ENCODE measurements at regions not wholly inside any gene's neighbourhood (a gene's known extent, or its start where the extent isn't known, plus 50 kb on each side); places are given as distances from the start of the nearest gene placed in this dataset.

DNA sequence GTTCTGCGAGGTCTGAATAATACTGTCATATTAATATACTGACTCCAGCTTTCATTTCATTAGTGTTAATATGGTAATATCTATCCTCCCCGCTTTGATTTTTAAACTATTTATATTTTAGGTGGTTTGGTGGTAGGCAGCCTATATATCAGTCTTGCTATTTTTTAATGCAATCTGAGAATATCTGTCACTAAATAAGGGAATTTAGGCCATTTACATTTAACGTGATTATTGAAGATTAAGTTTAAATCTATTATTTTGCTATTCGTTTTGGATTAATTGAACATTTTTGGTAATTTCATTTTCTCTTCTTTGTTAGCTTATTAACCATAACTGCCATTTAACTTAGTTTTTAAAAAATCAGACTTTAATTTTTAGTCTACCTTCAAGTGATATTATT is 247.7 kb upstream of the PMFBP1 start:
- TF ChIP-seq, protein P1, sequence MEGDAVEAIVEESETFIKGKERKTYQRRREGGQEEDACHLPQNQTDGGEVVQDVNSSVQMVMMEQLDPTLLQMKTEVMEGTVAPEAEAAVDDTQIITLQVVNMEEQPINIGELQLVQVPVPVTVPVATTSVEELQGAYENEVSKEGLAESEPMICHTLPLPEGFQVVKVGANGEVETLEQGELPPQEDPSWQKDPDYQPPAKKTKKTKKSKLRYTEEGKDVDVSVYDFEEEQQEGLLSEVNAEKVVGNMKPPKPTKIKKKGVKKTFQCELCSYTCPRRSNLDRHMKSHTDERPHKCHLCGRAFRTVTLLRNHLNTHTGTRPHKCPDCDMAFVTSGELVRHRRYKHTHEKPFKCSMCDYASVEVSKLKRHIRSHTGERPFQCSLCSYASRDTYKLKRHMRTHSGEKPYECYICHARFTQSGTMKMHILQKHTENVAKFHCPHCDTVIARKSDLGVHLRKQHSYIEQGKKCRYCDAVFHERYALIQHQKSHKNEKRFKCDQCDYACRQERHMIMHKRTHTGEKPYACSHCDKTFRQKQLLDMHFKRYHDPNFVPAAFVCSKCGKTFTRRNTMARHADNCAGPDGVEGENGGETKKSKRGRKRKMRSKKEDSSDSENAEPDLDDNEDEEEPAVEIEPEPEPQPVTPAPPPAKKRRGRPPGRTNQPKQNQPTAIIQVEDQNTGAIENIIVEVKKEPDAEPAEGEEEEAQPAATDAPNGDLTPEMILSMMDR (conservative IDR thresholded peaks at IDR 0.05; ENCODE audit: low read depth, low read length), result no peak
- no peak overlapping the region for H3K4me3 ChIP-seq (ENCODE audit: low read depth, low read length)
- no peak for DNase-seq (ENCODE audit: low read depth)

DNA sequence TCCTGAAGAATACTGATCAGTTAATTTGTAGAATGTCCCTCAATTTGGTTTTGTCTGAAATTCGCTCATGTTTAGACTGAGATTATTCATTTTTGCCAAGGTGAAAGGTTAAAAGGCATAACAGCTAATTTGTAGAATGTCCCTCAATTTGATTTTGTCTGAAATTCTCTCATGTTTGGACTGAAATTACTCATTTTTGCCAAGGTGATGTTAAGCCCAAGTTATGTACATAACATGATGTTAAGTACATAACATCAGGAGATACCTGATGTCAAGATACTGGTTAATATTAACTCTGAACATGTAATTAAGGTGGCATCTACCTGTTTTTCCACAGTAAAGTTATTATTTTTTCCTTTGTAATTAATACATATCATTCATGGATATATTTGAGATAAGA is 243.4 kb upstream of the PMFBP1 start:
- no peak overlapping the region for H3K4me3 ChIP-seq (ENCODE audit: low read depth, low read length)
- TF ChIP-seq, protein P1 (conservative IDR thresholded peaks at IDR 0.05; ENCODE audit: low read depth, low read length), result no peak
- no peak for DNase-seq (ENCODE audit: low read depth)

DNA sequence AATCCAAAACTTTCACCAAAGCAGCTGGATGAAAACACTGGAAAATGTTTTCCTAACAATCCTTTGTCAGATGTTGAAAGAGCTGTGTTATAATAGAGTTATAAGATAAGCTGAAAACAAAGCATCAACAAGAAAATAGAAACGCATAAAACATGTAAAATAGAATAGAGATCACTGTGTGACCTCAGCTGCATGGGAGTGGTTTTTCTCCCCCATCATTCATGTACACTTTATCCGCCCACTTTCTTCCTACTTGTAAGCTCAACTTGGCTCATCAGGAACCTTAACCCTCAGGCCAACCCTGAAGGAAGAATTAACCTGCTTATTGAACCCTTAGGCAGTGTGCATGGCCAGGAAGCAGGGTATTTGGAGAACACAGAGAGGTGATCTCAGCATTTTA is 238.5 kb upstream of the PMFBP1 start:
- TF ChIP-seq, protein P1 (conservative IDR thresholded peaks at IDR 0.05; ENCODE audit: low read depth, low read length), result no peak
- DNase-seq (ENCODE audit: low read depth), result no peak
- no peak overlapping the region for H3K4me3 ChIP-seq (ENCODE audit: low read depth, low read length)

DNA sequence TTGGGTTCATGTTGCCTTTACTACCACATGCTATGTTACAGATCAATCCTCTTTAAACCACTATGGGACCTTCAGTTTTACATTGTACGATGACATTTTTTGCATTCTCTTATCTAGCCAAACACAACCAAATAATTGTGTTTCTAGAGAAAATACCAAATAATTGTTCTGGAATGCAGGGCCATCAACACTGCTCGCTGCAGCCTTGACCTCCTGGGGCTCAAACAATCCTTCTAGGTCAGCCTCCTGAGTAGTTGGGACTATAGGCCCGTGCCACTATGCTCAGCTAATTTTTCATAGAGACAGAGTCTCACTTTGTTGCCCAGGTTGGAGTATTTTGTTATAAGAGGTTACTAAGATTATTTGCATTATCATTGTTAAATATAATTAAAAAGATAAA is 237.5 kb upstream of the PMFBP1 start:
- DNase-seq (ENCODE audit: low read depth), result no peak
- TF ChIP-seq, protein P1 (conservative IDR thresholded peaks at IDR 0.05; ENCODE audit: low read depth, low read length), result no peak
- H3K4me3 ChIP-seq (ENCODE audit: low read depth, low read length), result no peak overlapping the region

DNA sequence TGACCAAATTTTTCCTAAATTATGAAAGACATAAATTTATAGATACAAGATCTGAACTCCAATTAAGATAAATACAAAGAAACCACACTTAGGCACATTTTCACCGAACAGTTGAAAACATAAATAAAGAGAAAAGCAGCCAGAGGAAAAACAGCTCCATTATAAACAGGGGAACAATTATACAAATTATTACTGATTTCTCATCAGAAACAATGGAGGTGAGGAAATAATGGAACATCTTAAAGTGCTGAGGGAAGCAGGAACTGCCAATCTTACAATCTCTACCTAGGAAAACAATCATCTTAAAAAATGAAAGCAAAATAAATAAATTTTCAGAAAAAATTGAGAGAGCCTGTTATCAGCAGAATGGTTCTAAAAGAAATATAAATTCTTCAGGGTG is 234.4 kb upstream of the PMFBP1 start:
- DNase-seq (ENCODE audit: low read depth), result no peak
- TF ChIP-seq, protein P1 (conservative IDR thresholded peaks at IDR 0.05; ENCODE audit: low read depth, low read length), result no peak

DNA sequence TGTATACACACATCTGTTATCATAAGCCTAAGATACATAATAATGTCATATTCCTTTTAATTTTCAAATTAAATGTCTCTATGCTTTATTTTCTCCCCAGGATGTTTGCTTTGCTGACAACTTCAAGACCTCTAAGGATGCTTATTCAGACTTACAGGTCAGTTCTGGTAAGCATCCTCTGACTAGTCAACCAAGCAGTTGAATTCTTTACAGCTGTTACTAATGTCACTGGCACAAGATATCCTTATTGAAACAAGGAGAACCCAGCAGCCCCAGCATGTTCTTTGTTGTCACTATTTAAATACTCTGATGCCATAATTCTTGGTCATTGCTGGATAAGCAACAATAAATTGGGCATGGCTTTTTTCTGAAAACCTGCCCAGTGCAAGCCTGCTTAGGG is 232.3 kb upstream of the PMFBP1 start:
- TF ChIP-seq, protein P1 (conservative IDR thresholded peaks at IDR 0.05; ENCODE audit: low read depth, low read length), result no peak
- no peak for DNase-seq (ENCODE audit: low read depth)
- H3K4me3 ChIP-seq (ENCODE audit: low read depth, low read length), result no peak overlapping the region

More for the DNA sequence above, 234.4 kb upstream of the PMFBP1 start:
- H3K4me3 ChIP-seq (ENCODE audit: low read depth, low read length), result no peak overlapping the region

DNA sequence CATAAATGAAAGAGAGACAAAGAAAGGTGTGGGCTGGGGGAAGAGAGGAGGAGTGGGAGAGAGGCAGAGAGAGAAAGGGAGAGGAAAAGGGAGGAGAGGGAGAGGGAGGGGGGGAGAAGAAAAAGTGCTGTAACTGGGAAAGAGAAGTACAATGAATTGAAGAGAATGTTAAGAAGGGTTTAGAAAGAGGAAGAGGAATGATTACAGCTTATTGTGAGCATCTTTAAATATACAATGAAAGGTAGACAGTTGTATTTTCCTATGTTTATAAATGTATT is 229.1 kb upstream of the PMFBP1 start:
- TF ChIP-seq, protein P1 (conservative IDR thresholded peaks at IDR 0.05; ENCODE audit: low read depth, low read length), result no peak
- no peak overlapping the region for H3K4me3 ChIP-seq (ENCODE audit: low read depth, low read length)
- DNase-seq (ENCODE audit: low read depth), result no peak

Data from epithelial cell of proximal tubule (primary cell).